ENCODE measurements at regions not wholly inside any gene's neighbourhood (a gene's known extent, or its start where the extent isn't known, plus 50 kb on each side); places are given as distances from the start of the nearest gene placed in this dataset.

- TF ChIP-seq POLR2AphosphoS2 (IDR thresholded peaks at IDR 0.05; ENCODE audit: low read depth, low read length) (no peak), TBL1XR1 (IDR thresholded peaks at IDR 0.05; ENCODE audit: low read depth, low read length) (no peak), POLR2AphosphoS5 (IDR thresholded peaks at IDR 0.05; ENCODE audit: low read length) (no peak), CREM (IDR thresholded peaks at IDR 0.05; ENCODE audit: low read depth) (no peak)
These were observed 524.0 kb upstream of the KCND2 start (continued) for GRCh38 chr7:119748991-119749390.

GRCh38 chr7:119756687-119757086 lies 516.3 kb upstream of the KCND2 start:
- CTCF ChIA-PET: interaction anchor here (1.0 kb wide), 1 partner anchor 14 kb away, joined by 3 read pairs; no protein-coding TSS in a partner anchor
- TF ChIP-seq POLR2AphosphoS5 (IDR thresholded peaks at IDR 0.05; ENCODE audit: low read length) (no peak), ELK1 (IDR thresholded peaks at IDR 0.05; ENCODE audit: low read depth, low read length) (no peak), EGR1 (IDR thresholded peaks at IDR 0.05; ENCODE audit: borderline replicate concordance in 1 of 2, low read depth in 2 of 2, low read length in 2 of 2) (no peak), NFYA (IDR thresholded peaks at IDR 0.05; ENCODE audit: borderline replicate concordance, low read depth, low read length) (no peak), TARDBP (IDR thresholded peaks at IDR 0.05; ENCODE audit: borderline replicate concordance) (no peak), RELB (IDR thresholded peaks at IDR 0.05; ENCODE audit: low read depth) (no peak), YY1 (IDR thresholded peaks at IDR 0.05; ENCODE audit: low read depth, low read length) (no peak), MAX (IDR thresholded peaks at IDR 0.05; ENCODE audit: low read depth, low read length) (no peak), CREB1 (IDR thresholded peaks at IDR 0.05; ENCODE audit: low read depth) (no peak), ZSCAN29 (IDR thresholded peaks at IDR 0.05) (no peak), HDAC2 (IDR thresholded peaks at IDR 0.05) (no peak), SREBF1 (IDR thresholded peaks at IDR 0.05; ENCODE audit: low read length) (no peak), GATAD2B (conservative IDR thresholded peaks at IDR 0.05; ENCODE audit: low read depth) (no peak), E2F8 (IDR thresholded peaks at IDR 0.05; ENCODE audit: low read depth, partially characterized antibody) (no peak), RAD21 (IDR thresholded peaks at IDR 0.05; ENCODE audit: insufficient read depth, low read depth, low read length) (no peak), BRCA1 (IDR thresholded peaks at IDR 0.05; ENCODE audit: low read depth, low read length) (no peak), ATF7 (IDR thresholded peaks at IDR 0.05; ENCODE audit: low read depth) (no peak)

More at GRCh38 chr7:119756687-119757086, 516.3 kb upstream of the KCND2 start:
- no peaks in the 10 kb centered on the region for H4K20me1 ChIP-seq (ENCODE audit: control insufficient read depth, insufficient read depth)
- no TSS peak for BruUV-seq (replicated peaks)
- ChIA-PET SMC1A (ENCODE audit: uncharacterized antibody, unreplicated experiment) (no interaction called here), POLR2A (no interaction called here), RAD21 (ENCODE audit: unreplicated experiment) (no interaction called here)
- H3K27ac ChIP-seq (ENCODE audit: control insufficient read depth, insufficient read depth): no peak overlapping the region
- FAIRE-seq (no peak), DNase-seq (ENCODE audit: low read depth, low spot score) (no peak), ATAC-seq (no peak)
- H3K9me3 ChIP-seq (replicated peaks; ENCODE audit: control insufficient read depth, insufficient read depth, low read length): no peaks in the 10 kb centered on the region
- H3K36me3 ChIP-seq (ENCODE audit: control insufficient read depth in 2 of 2, insufficient read depth in 2 of 2, low read length in 1 of 2): no peaks in the 10 kb centered on the region
- no peak overlapping the region for H3K4me2 ChIP-seq (ENCODE audit: control insufficient read depth, insufficient read depth)
- H3K9ac ChIP-seq (ENCODE audit: control insufficient read depth, insufficient read depth, low read length): no peak overlapping the region
- no peak overlapping the region for H2AFZ ChIP-seq (ENCODE audit: control insufficient read depth, low read depth, low read length)
- H3K4me1 ChIP-seq (ENCODE audit: control insufficient read depth, insufficient read depth, low read length): no peaks in the 10 kb centered on the region
- intact Hi-C loops (cut with micrococcal nuclease; ENCODE audit: unreplicated experiment): no loop called here
- no peaks in the 10 kb centered on the region for H3K27me3 ChIP-seq (replicated peaks in 1 of 2; ENCODE audit: control insufficient read depth in 2 of 2, insufficient read depth in 2 of 2, low read length in 1 of 2)
- H3K79me2 ChIP-seq (ENCODE audit: control insufficient read depth, insufficient read depth, low read length): no peaks in the 10 kb centered on the region
- in situ Hi-C loops (cut with MboI): no loop called here
- no peak overlapping the region for H3K4me3 ChIP-seq
